ENCODE measurements at regions not wholly inside any gene's neighbourhood (a gene's known extent, or its start where the extent isn't known, plus 50 kb on each side); places are given as distances from the start of the nearest gene placed in this dataset.

GRCh38 chr20:41903586-41903985 is 285.4 kb upstream of the CHD6 start:
- no peaks in the 10 kb centered on the region for H3K9me3 ChIP-seq (ENCODE audit: control insufficient read depth in 4 of 4, insufficient read depth in 3 of 4, low read length in 3 of 4)
- H3K27ac ChIP-seq (ENCODE audit: low read depth in 1 of 2, low read length in 1 of 2) = no peak overlapping the region
- no peaks in the 10 kb centered on the region for H3K36me3 ChIP-seq (ENCODE audit: control insufficient read depth in 4 of 4, insufficient read depth in 4 of 4, low read length in 4 of 4)
- H3K4me3 ChIP-seq = no peak overlapping the region
- ATAC-seq (ENCODE audit: insufficient read depth, low FRiP score) (no peak), DNase-seq (peak; percentile 24 to 92 (median 73))
- no peak for TF ChIP-seq CTCF (IDR thresholded peaks at IDR 0.05; ENCODE audit: control extremely low read depth, extremely low read depth)
- WGBS, 2 donors = 71 to 72% methylated on average over 4 of the region's 4 CpGs
- H3K4me1 ChIP-seq (ENCODE audit: control insufficient read depth in 5 of 5, insufficient read depth in 5 of 5, low read length in 5 of 5) = peaks cover 0 to 30% (median 0%) of the 10 kb centered on the region in 5 donors
- H3K27me3 ChIP-seq (ENCODE audit: control insufficient read depth in 3 of 3, insufficient read depth in 3 of 3, low read length in 2 of 3) = peaks cover 0 to 6% (median 2%) of the 10 kb centered on the region in 3 donors
- H3K9ac ChIP-seq (ENCODE audit: insufficient read depth in 1 of 2, low read length in 2 of 2) = no peak overlapping the region

GRCh38 chr20:41902346-41902745 is 284.2 kb upstream of the CHD6 start:
- no peak for DNase-seq
- Histone ChIP-seq H3K4me1 (ENCODE audit: control insufficient read depth in 5 of 5, insufficient read depth in 5 of 5, low read length in 5 of 5) (peaks cover 0 to 30% (median 0%) of the 10 kb centered on the region in 5 donors), H3K27me3 (ENCODE audit: control insufficient read depth in 3 of 3, insufficient read depth in 3 of 3, low read length in 2 of 3) (peaks cover 0 to 6% (median 2%) of the 10 kb centered on the region in 3 donors), H3K9ac (ENCODE audit: insufficient read depth in 1 of 2, low read length in 2 of 2) (no peak overlapping the region), H3K9me3 (ENCODE audit: control insufficient read depth in 4 of 4, insufficient read depth in 3 of 4, low read length in 3 of 4) (no peaks in the 10 kb centered on the region), H3K27ac (ENCODE audit: low read depth in 1 of 2, low read length in 1 of 2) (no peak overlapping the region), H3K36me3 (ENCODE audit: control insufficient read depth in 4 of 4, insufficient read depth in 4 of 4, low read length in 4 of 4) (no peaks in the 10 kb centered on the region), H3K4me3 (no peak overlapping the region)
- WGBS, 2 donors = 82 to 87% methylated on average over 4 of the region's 4 CpGs
- no peak for TF ChIP-seq CTCF (IDR thresholded peaks at IDR 0.05; ENCODE audit: control extremely low read depth, extremely low read depth)
- ATAC-seq (ENCODE audit: insufficient read depth, low FRiP score) = no peak

GRCh38 chr20:41900201-41900691 is 282.1 kb upstream of the CHD6 start:
- H3K27me3 ChIP-seq (ENCODE audit: control insufficient read depth in 3 of 3, insufficient read depth in 3 of 3, low read length in 2 of 3) = peaks cover 0 to 14% (median 2%) of the 10 kb centered on the region in 3 donors
- H3K36me3 ChIP-seq (ENCODE audit: control insufficient read depth in 4 of 4, insufficient read depth in 4 of 4, low read length in 4 of 4) = no peaks in the 10 kb centered on the region
- ATAC-seq (ENCODE audit: insufficient read depth, low FRiP score) (no peak), DNase-seq (no peak)
- no peak for TF ChIP-seq CTCF (IDR thresholded peaks at IDR 0.05; ENCODE audit: control extremely low read depth, extremely low read depth)
- H3K27ac ChIP-seq (ENCODE audit: low read depth in 1 of 2, low read length in 1 of 2) = no peak overlapping the region
- H3K9me3 ChIP-seq (ENCODE audit: control insufficient read depth in 4 of 4, insufficient read depth in 3 of 4, low read length in 3 of 4) = no peaks in the 10 kb centered on the region
- 73 to 74% methylated on average over 4 of the region's 4 CpGs for WGBS, 2 donors
- no peak overlapping the region for H3K9ac ChIP-seq (ENCODE audit: insufficient read depth in 1 of 2, low read length in 2 of 2)
- H3K4me3 ChIP-seq = no peak overlapping the region
- peaks cover 0 to 25% (median 0%) of the 10 kb centered on the region in 5 donors for H3K4me1 ChIP-seq (ENCODE audit: control insufficient read depth in 5 of 5, insufficient read depth in 5 of 5, low read length in 5 of 5)

- Histone ChIP-seq H3K27ac (ENCODE audit: low read depth in 1 of 2, low read length in 1 of 2) (no peak overlapping the region), H3K9me3 (ENCODE audit: control insufficient read depth in 4 of 4, insufficient read depth in 3 of 4, low read length in 3 of 4) (no peaks in the 10 kb centered on the region), H3K4me3 (no peak overlapping the region), H3K27me3 (ENCODE audit: control insufficient read depth in 3 of 3, insufficient read depth in 3 of 3, low read length in 2 of 3) (peaks cover 0 to 16% (median 2%) of the 10 kb centered on the region in 3 donors), H3K36me3 (ENCODE audit: control insufficient read depth in 4 of 4, insufficient read depth in 4 of 4, low read length in 4 of 4) (no peaks in the 10 kb centered on the region), H3K9ac (ENCODE audit: insufficient read depth in 1 of 2, low read length in 2 of 2) (no peak overlapping the region), H3K4me1 (ENCODE audit: control insufficient read depth in 5 of 5, insufficient read depth in 5 of 5, low read length in 5 of 5) (peaks cover 0 to under 1% (median 0%) of the 10 kb centered on the region in 5 donors)
- WGBS, 2 donors = 79 to 91% methylated on average over 5 of the region's 5 CpGs
- no peak for TF ChIP-seq CTCF (IDR thresholded peaks at IDR 0.05; ENCODE audit: control extremely low read depth, extremely low read depth)
- DNase-seq (no peak), ATAC-seq (ENCODE audit: insufficient read depth, low FRiP score) (no peak)
Observed at GRCh38 chr20:41897708-41898107, 279.5 kb upstream of the CHD6 start.

All from lung (tissue), 11 donors.